Panc1 (cell line): ENCODE measurements at regions not wholly inside any gene's neighbourhood (a gene's known extent, or its start where the extent isn't known, plus 50 kb on each side); places are given as distances from the start of the nearest gene placed in this dataset.

ENCODE experiments used
- ATAC-seq: fragments of 200-7000 bp; cut with Tn5 transposase; 2 replicates; pipeline ENCODE4 v1.9.1; 2020; ENCODE audit warnings: mild to moderate bottlenecking, moderate library complexity
- BruUV-seq: library from RNA; stranded (reverse); fragments of 400-500 nt; replicated peaks from 2 replicates; lab custom pipeline; 2021; lab: Mats Ljungman, UMichigan
- CTCF ChIA-PET: fragments of 300-600 bp; sonication (Branson Sonifier 250); formaldehyde crosslinking; loops from one replicate; lab custom pipeline; 2022; ENCODE audit warnings: antibody characterized with exemption; lab: Charles Lee
- POLR2A ChIA-PET: fragments of 300-600 bp; sonication (Branson Sonifier 250); formaldehyde crosslinking; loops from one replicate; lab custom pipeline; 2022; ENCODE audit warnings: antibody characterized with exemption; lab: Charles Lee
- DNase-seq: peaks from one replicate; pipeline ENCODE4 v3.0.0-alpha.2; 2010; ENCODE audit warnings: low read depth, low spot score
- H3K27ac ChIP-seq: 2 replicates; pipeline ENCODE4 v1.5.1; 2011; ENCODE audit warnings: mild to moderate bottlenecking, low read length, inconsistent platforms
- H3K27me3 ChIP-seq: fragments of 200-500 bp; sonication (Bioruptor generic); 2 replicates; pipeline ENCODE4 v1.6.0; 2014; ENCODE audit warnings: low read length, inconsistent platforms; ENCODE audit not compliant: control insufficient read depth, insufficient read depth
- H3K36me3 ChIP-seq: fragments of 200-500 bp; sonication (Bioruptor generic); 2 replicates; pipeline ENCODE4 v1.5.1; 2014; ENCODE audit warnings: inconsistent platforms, mild to moderate bottlenecking, low read length, moderate library complexity; ENCODE audit not compliant: control insufficient read depth, insufficient read depth
- H3K4me1 ChIP-seq: 2 replicates; pipeline ENCODE4 v1.5.1; 2011; ENCODE audit warnings: inconsistent platforms, mild to moderate bottlenecking, low read length, moderate library complexity; ENCODE audit not compliant: control insufficient read depth, insufficient read depth
- H3K4me3 ChIP-seq, 2 experiments: 2 replicates each; pipeline ENCODE4 v1.5.1; 2011 to 2012; ENCODE audit warnings: low read depth in 2 of 2, low read length in 2 of 2, mild to moderate bottlenecking in 2 of 2, inconsistent platforms in 1 of 2, moderate library complexity in 1 of 2
- H3K9me3 ChIP-seq: fragments of 200-500 bp; sonication (Bioruptor generic); 2 replicates; pipeline ENCODE4 v1.5.1; 2014; ENCODE audit warnings: low read depth, mild to moderate bottlenecking, inconsistent platforms, low read length, moderate library complexity; ENCODE audit not compliant: control insufficient read depth, insufficient read depth
- CTCF ChIP-seq: fragments of 450-650 bp; IDR thresholded peaks from 2 replicates; pipeline ENCODE4 v1.5.1; 2017; ENCODE audit warnings: mild to moderate bottlenecking
- POLR2AphosphoS5 ChIP-seq: IDR thresholded peaks from 2 replicates; pipeline ENCODE4 v1.6.1; 2012; ENCODE audit warnings: mild to moderate bottlenecking, low read depth, low read length, moderate library complexity
- REST ChIP-seq, 2 experiments: IDR thresholded peaks; 2 replicates each; pipeline ENCODE4 v1.6.1; 2011 to 2012; ENCODE audit warnings: low read depth in 2 of 2, control low read depth in 1 of 2, low read length in 1 of 2, mild to moderate bottlenecking in 1 of 2, moderate library complexity in 1 of 2; ENCODE audit not compliant: insufficient read depth in 1 of 2
- SIN3A ChIP-seq: IDR thresholded peaks from 2 replicates; pipeline ENCODE4 v1.6.1; 2012; ENCODE audit warnings: low read depth, mild to moderate bottlenecking, low read length, moderate library complexity, borderline replicate concordance; ENCODE audit not compliant: insufficient read depth
- TCF7L2 ChIP-seq: IDR thresholded peaks from 2 replicates; pipeline ENCODE4 v1.6.1; 2011; ENCODE audit warnings: mild to moderate bottlenecking, low read depth, low read length, inconsistent platforms
- in situ Hi-C: cut with HindIII; loops from 2 replicates; pipeline ENCODE4 v1.10.0; 2016; ENCODE audit warnings: low sequenced_read_pairs, low pct_unique_long_range_greater_than_20kb
- intact Hi-C: fragments of 100-400 bp; cut with micrococcal nuclease; formaldehyde crosslinking; loops from one replicate; pipeline ENCODE4 v1.10.0; 2022; ENCODE audit not compliant: unreplicated experiment

DNA sequence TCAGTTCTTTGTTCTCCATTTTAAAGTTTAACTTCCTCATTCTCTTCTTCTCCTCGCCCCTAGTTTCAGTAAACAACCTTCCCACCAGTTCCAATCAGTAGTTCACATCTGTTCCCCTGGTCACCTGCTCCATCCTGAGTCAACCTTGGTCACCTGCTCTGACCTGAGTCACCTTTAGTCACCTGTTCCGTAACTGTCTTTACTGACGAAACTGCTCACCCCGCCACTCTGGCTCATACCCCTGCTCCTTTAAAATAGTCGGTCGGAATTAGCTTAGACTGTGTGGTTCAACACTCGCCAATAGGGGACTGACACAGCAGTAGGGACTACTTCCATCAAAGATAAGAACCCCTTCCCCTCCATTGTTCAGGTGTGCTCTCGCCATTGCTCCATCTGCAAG, 76.3 kb upstream of the GPBP1 start:
- BruUV-seq: no TSS peak

GRCh38 chr5:57102189-57102904, 71.5 kb upstream of the GPBP1 start:
- DNase-seq: no peak
- intact Hi-C loops (no loop called here), in situ Hi-C loops (no loop called here)
- TF ChIP-seq SIN3A (no peak), CTCF (no peak), POLR2AphosphoS5 (no peak), REST (IDR thresholded peaks at IDR 0.05; ENCODE audit: insufficient read depth in 1 of 2, low read depth in 2 of 2, low read length in 1 of 2) (no peak), TCF7L2 (no peak)
- Histone ChIP-seq H3K4me3 (no peak overlapping the region), H3K27ac (no peak overlapping the region), H3K27me3 (no peaks in the 10 kb centered on the region), H3K9me3 (no peaks in the 10 kb centered on the region), H3K36me3 (no peaks in the 10 kb centered on the region), H3K4me1 (no peaks in the 10 kb centered on the region)
- no peak for ATAC-seq
- POLR2A ChIA-PET: no interaction called here
- CTCF ChIA-PET: interaction anchor here (0.7 kb wide), 1 partner anchor 1352 kb away, joined by 3 read pairs; no protein-coding TSS in a partner anchor
- no TSS peak for BruUV-seq

More for the DNA sequence above, 76.3 kb upstream of the GPBP1 start:
- TF ChIP-seq TCF7L2 (no peak), REST (IDR thresholded peaks at IDR 0.05; ENCODE audit: insufficient read depth in 1 of 2, low read depth in 2 of 2, low read length in 1 of 2) (no peak), SIN3A (no peak), POLR2AphosphoS5 (no peak), CTCF (no peak)
- DNase-seq (no peak), ATAC-seq (no peak)
- Histone ChIP-seq H3K27ac (no peak overlapping the region), H3K36me3 (no peaks in the 10 kb centered on the region), H3K4me3 (no peak overlapping the region), H3K27me3 (no peaks in the 10 kb centered on the region), H3K4me1 (no peaks in the 10 kb centered on the region), H3K9me3 (no peaks in the 10 kb centered on the region)
- CTCF ChIA-PET: no interaction called here
- POLR2A ChIA-PET: no interaction called here
- in situ Hi-C loops: no loop called here
- intact Hi-C loops: no loop called here
